ENCODE measurements at regions not wholly inside any gene's neighbourhood (a gene's known extent, or its start where the extent isn't known, plus 50 kb on each side); places are given as distances from the start of the nearest gene placed in this dataset.
"Not testable (repeated sequence)": the region's sequence is repeated elsewhere in the genome, so short reads cannot be mapped to it uniquely, and the experiment has no call there.

- DNase-seq = no peak
Measured at GRCh38 chr2:47295131-47295980, 73.8 kb upstream of the EPCAM start.

GRCh38 chr2:47293976-47294375 is 75.1 kb upstream of the EPCAM start:
- no peak for DNase-seq

- DNase-seq = no peak
Measured at GRCh38 chr2:47288864-47289263, 80.2 kb upstream of the EPCAM start.

GRCh38 chr2:47283659-47284058 is 85.5 kb upstream of the EPCAM start:
- DNase-seq = no peak

- no peak for DNase-seq
Measured at GRCh38 chr2:47282621-47283272, 86.4 kb upstream of the EPCAM start.

- DNase-seq = not testable (repeated sequence)
Measured at GRCh38 chr2:47279525-47279924, 89.6 kb upstream of the EPCAM start.

- DNase-seq = no peak
Measured at GRCh38 chr2:47277987-47278386, 91.1 kb upstream of the EPCAM start.

- no peak for DNase-seq
Measured at GRCh38 chr2:47277187-47277586, 91.9 kb upstream of the EPCAM start.

- DNase-seq = no peak
Measured at GRCh38 chr2:47276061-47276460, 93.0 kb upstream of the EPCAM start.

GRCh38 chr2:47274054-47274782 is 94.9 kb upstream of the EPCAM start:
- DNase-seq = peak; percentile 6

- no peak for DNase-seq
Measured at GRCh38 chr2:47272905-47273758, 96.0 kb upstream of the EPCAM start.

GRCh38 chr2:47272031-47272864 is 95.9 kb upstream of the CALM2 start:
- DNase-seq = peak; percentile 67

GRCh38 chr2:47271054-47272000 is 95.0 kb upstream of the CALM2 start:
- no peak for DNase-seq

- DNase-seq = no peak
Measured at GRCh38 chr2:47270421-47270820, 94.1 kb upstream of the CALM2 start.

- no peak for DNase-seq
Measured at GRCh38 chr2:47269316-47270232, 93.3 kb upstream of the CALM2 start.

- no peak for DNase-seq
Measured at GRCh38 chr2:47267711-47268086, 91.4 kb upstream of the CALM2 start.

GRCh38 chr2:47266939-47267710 is 90.8 kb upstream of the CALM2 start:
- DNase-seq = no peak

GRCh38 chr2:47265751-47266231 is 89.5 kb upstream of the CALM2 start:
- no peak for DNase-seq

GRCh38 chr2:47265158-47265557 is 88.8 kb upstream of the CALM2 start:
- no peak for DNase-seq
